Loucy (cell line): ENCODE measurements at regions not wholly inside any gene's neighbourhood (a gene's known extent, or its start where the extent isn't known, plus 50 kb on each side); places are given as distances from the start of the nearest gene placed in this dataset.
"Not testable (repeated sequence)": the region's sequence is repeated elsewhere in the genome, so short reads cannot be mapped to it uniquely, and the experiment has no call there.

Experiments used
- CTCF ChIP-seq: fragments of 200-600 bp; sonication (generic); conservative IDR thresholded peaks from 2 replicates; pipeline ENCODE4 v1.5.1; 2014; ENCODE audit warnings: mild to moderate bottlenecking, antibody characterized with exemption, low read length
- EZH2phosphoT487 ChIP-seq: fragments of 200-600 bp; IDR thresholded peaks from 2 replicates; pipeline ENCODE4 v1.6.1; 2018; ENCODE audit warnings: antibody characterized with exemption, mild to moderate bottlenecking, moderate library complexity, borderline replicate concordance

GRCh38 chr3:110525558-110526064 lies 546.0 kb upstream of the NECTIN3 start:
- TF ChIP-seq CTCF, EZH2phosphoT487: not testable (repeated sequence)
